Endodermal cell (in vitro differentiated cells): ENCODE measurements at regions not wholly inside any gene's neighbourhood (a gene's known extent, or its start where the extent isn't known, plus 50 kb on each side); places are given as distances from the start of the nearest gene placed in this dataset.

ENCODE experiments used
- DNase-seq: peaks from one replicate; pipeline ENCODE4 v3.0.0-alpha.2; 2017
- H3K27ac ChIP-seq: 2 replicates; pipeline ENCODE4 v1.5.1; 2013; ENCODE audit warnings: mild to moderate bottlenecking, low read depth, low read length, moderate library complexity
- H3K27me3 ChIP-seq: 2 replicates; pipeline ENCODE4 v1.6.1; 2013; ENCODE audit warnings: mild to moderate bottlenecking, low read length, moderate library complexity; ENCODE audit not compliant: insufficient read depth, control insufficient read depth, poor library complexity, severe bottlenecking
- H3K36me3 ChIP-seq: 2 replicates; pipeline ENCODE4 v1.7.0; 2013; ENCODE audit warnings: mild to moderate bottlenecking, low read length, moderate library complexity; ENCODE audit not compliant: control insufficient read depth, insufficient read depth
- H3K4me1 ChIP-seq: one replicate; pipeline ENCODE4 v1.7.0; 2013; ENCODE audit warnings: low read length; ENCODE audit not compliant: control insufficient read depth, insufficient read depth
- H3K4me3 ChIP-seq: 2 replicates; pipeline ENCODE4 v1.5.1; 2013; ENCODE audit warnings: mild to moderate bottlenecking, low read length, moderate library complexity
- H3K9ac ChIP-seq: 2 replicates; pipeline ENCODE4 v1.6.1; 2013; ENCODE audit warnings: mild to moderate bottlenecking, low read length, moderate library complexity; ENCODE audit not compliant: poor library complexity, severe bottlenecking; ENCODE audit errors: extremely low read depth
- H3K9me3 ChIP-seq: 2 replicates; pipeline ENCODE4 v1.6.1; 2013; ENCODE audit warnings: mild to moderate bottlenecking, low read length, moderate library complexity; ENCODE audit not compliant: control insufficient read depth
- H3K27ac Mint-ChIP-seq: 2 replicates; pipeline ENCODE4 v1.8.0; 2020; ENCODE audit warnings: mixed read lengths
- H3K27me3 Mint-ChIP-seq: 2 replicates; pipeline ENCODE4 v1.8.0; 2021; ENCODE audit warnings: mild to moderate bottlenecking, mixed read lengths; ENCODE audit not compliant: insufficient read depth
- H3K36me3 Mint-ChIP-seq: 2 replicates; pipeline ENCODE4 v1.8.0; 2020; ENCODE audit warnings: low read depth, mixed read lengths
- H3K4me1 Mint-ChIP-seq: 2 replicates; pipeline ENCODE4 v1.8.0; 2020; ENCODE audit warnings: mixed read lengths
- H3K4me3 Mint-ChIP-seq: 2 replicates; pipeline ENCODE4 v1.8.0; 2020; ENCODE audit warnings: mild to moderate bottlenecking, moderate library complexity, mixed read lengths
- H3K9me3 Mint-ChIP-seq: 2 replicates; pipeline ENCODE4 v1.8.0; 2020; ENCODE audit warnings: mild to moderate bottlenecking, mixed read lengths
- CTCF ChIP-seq: fragments of 200-600 bp; sonication (generic); conservative IDR thresholded peaks from 2 replicates; pipeline ENCODE4 v1.5.0; 2021; ENCODE audit warnings: antibody characterized with exemption, mild to moderate bottlenecking
- WGBS, 2 experiments: methylation state at CpG; one replicate each; pipeline versions ENCODE4 v1.1.5 to v1.1.7; 2013; ENCODE audit warnings: missing lambda C conversion rate in 2 of 2, mixed read lengths in 1 of 2; ENCODE audit not compliant: insufficient coverage in 1 of 2, insufficient read length in 1 of 2; 5-methylcytosine and 5-hydroxymethylcytosine counted together

- no peaks in the 10 kb centered on the region for H3K27me3 Mint-ChIP-seq
- peaks cover 11% of the 10 kb centered on the region for H3K9me3 Mint-ChIP-seq
- H3K36me3 ChIP-seq: no peaks in the 10 kb centered on the region
- no peak overlapping the region for H3K9ac ChIP-seq
- no peaks in the 10 kb centered on the region for H3K27me3 ChIP-seq
- peaks cover 4% of the 10 kb centered on the region for H3K4me1 Mint-ChIP-seq
- WGBS, 2 experiments: 93 to 100% methylated on average over 1 to 2 of the region's 2 CpGs
- H3K27ac ChIP-seq: no peak overlapping the region
- H3K27ac Mint-ChIP-seq: no peak overlapping the region
- TF ChIP-seq CTCF: no peak
- DNase-seq: no peak
- no peaks in the 10 kb centered on the region for H3K4me1 ChIP-seq
- H3K4me3 Mint-ChIP-seq: no peak overlapping the region
- H3K9me3 ChIP-seq: peaks cover 13% of the 10 kb centered on the region
- H3K36me3 Mint-ChIP-seq: peaks cover 3% of the 10 kb centered on the region
- no peak overlapping the region for H3K4me3 ChIP-seq
Measured at GRCh38 chr3:176958560-176958959, 238.7 kb downstream of the TBL1XR1 start.

- no peak overlapping the region for H3K4me3 Mint-ChIP-seq
- no peak for TF ChIP-seq CTCF
- no peak overlapping the region for H3K4me3 ChIP-seq
- no peaks in the 10 kb centered on the region for H3K27me3 ChIP-seq
- DNase-seq: no peak
- no peak overlapping the region for H3K9ac ChIP-seq
- no peaks in the 10 kb centered on the region for H3K9me3 Mint-ChIP-seq
- H3K27ac Mint-ChIP-seq: no peak overlapping the region
- no peaks in the 10 kb centered on the region for H3K36me3 Mint-ChIP-seq
- no peak overlapping the region for H3K27ac ChIP-seq
- no peaks in the 10 kb centered on the region for H3K4me1 ChIP-seq
- H3K27me3 Mint-ChIP-seq: no peaks in the 10 kb centered on the region
- H3K36me3 ChIP-seq: no peaks in the 10 kb centered on the region
- no peaks in the 10 kb centered on the region for H3K9me3 ChIP-seq
- peaks cover 10% of the 10 kb centered on the region for H3K4me1 Mint-ChIP-seq
- 94 to 100% methylated on average over 2 of the region's 2 CpGs for WGBS, 2 experiments
Measured at GRCh38 chr3:176954517-176954916, 242.8 kb downstream of the TBL1XR1 start.

GRCh38 chr3:176953106-176954060 is 243.9 kb downstream of the TBL1XR1 start:
- H3K9ac ChIP-seq: no peak overlapping the region
- DNase-seq: no peak
- no peaks in the 10 kb centered on the region for H3K36me3 ChIP-seq
- Mint-ChIP-seq H3K9me3 (no peaks in the 10 kb centered on the region), H3K4me3 (no peak overlapping the region), H3K27ac (no peak overlapping the region), H3K36me3 (no peaks in the 10 kb centered on the region), H3K4me1 (peaks cover 10% of the 10 kb centered on the region), H3K27me3 (no peaks in the 10 kb centered on the region)
- H3K27ac ChIP-seq: no peak overlapping the region
- TF ChIP-seq CTCF: no peak
- no peak overlapping the region for H3K4me3 ChIP-seq
- WGBS, 2 experiments: 90% methylated on average over 6 of the region's 6 CpGs; no CpG with 5 or more reads in 1 of the 2 experiments
- no peaks in the 10 kb centered on the region for H3K9me3 ChIP-seq
- no peaks in the 10 kb centered on the region for H3K4me1 ChIP-seq
- H3K27me3 ChIP-seq: no peaks in the 10 kb centered on the region
